ENCODE measurements at regions not wholly inside any gene's neighbourhood (a gene's known extent, or its start where the extent isn't known, plus 50 kb on each side); places are given as distances from the start of the nearest gene placed in this dataset.

- no peak for TF ChIP-seq CTCF (IDR thresholded peaks at IDR 0.05)
- no peak for TF ChIP-seq POLR2A (IDR thresholded peaks at IDR 0.05)
- no peak for TF ChIP-seq EP300 (IDR thresholded peaks at IDR 0.05)
Observed at GRCh38 chr2:144914113-144914512, 394.2 kb upstream of the ZEB2 start.
